SJCRH30 (cell line): ENCODE measurements at regions not wholly inside any gene's neighbourhood (a gene's known extent, or its start where the extent isn't known, plus 50 kb on each side); places are given as distances from the start of the nearest gene placed in this dataset.

ENCODE experiments used
- DNase-seq, 2 experiments: peaks; one replicate each; pipeline ENCODE4 v3.0.0-alpha.2; 2015 to 2020
- H3K27ac ChIP-seq: fragments of 250-450 bp; sonication (Bioruptor Pico); 2 replicates; pipeline ENCODE4 v1.5.1; 2020; ENCODE audit warnings: mild to moderate bottlenecking, moderate library complexity
- H3K27me3 ChIP-seq: fragments of 250-450 bp; sonication (Bioruptor Pico); 2 replicates; pipeline ENCODE4 v1.5.1; 2020; ENCODE audit warnings: mild to moderate bottlenecking, moderate library complexity
- H3K36me3 ChIP-seq: fragments of 250-450 bp; sonication (Bioruptor Pico); 2 replicates; pipeline ENCODE4 v1.5.1; 2020; ENCODE audit warnings: mild to moderate bottlenecking, moderate library complexity
- H3K4me1 ChIP-seq: fragments of 250-450 bp; sonication (Bioruptor Pico); 2 replicates; pipeline ENCODE4 v1.5.1; 2020; ENCODE audit warnings: mild to moderate bottlenecking, moderate library complexity
- H3K4me3 ChIP-seq: fragments of 250-450 bp; sonication (Bioruptor Pico); 2 replicates; pipeline ENCODE4 v1.5.1; 2020; ENCODE audit warnings: mild to moderate bottlenecking, moderate library complexity
- H3K9me3 ChIP-seq: fragments of 250-450 bp; sonication (Bioruptor Pico); replicated peaks from 2 replicates; pipeline ENCODE4 v1.5.1; 2020; ENCODE audit warnings: mild to moderate bottlenecking, moderate library complexity

- no peak overlapping the region for H3K4me3 ChIP-seq
- DNase-seq = no peak
- H3K27me3 ChIP-seq = no peaks in the 10 kb centered on the region; the same call in none of the 2 replicates
- no peaks in the 10 kb centered on the region for H3K9me3 ChIP-seq
- H3K36me3 ChIP-seq = no peaks in the 10 kb centered on the region
- H3K4me1 ChIP-seq = no peaks in the 10 kb centered on the region
- H3K27ac ChIP-seq = no peak overlapping the region
These were observed 111.6 kb downstream of the SNX5 start for GRCh38 chr20:17856837-17857605.

GRCh38 chr20:17856024-17856564 is 112.5 kb downstream of the SNX5 start:
- Histone ChIP-seq H3K36me3 (no peaks in the 10 kb centered on the region), H3K27ac (no peak overlapping the region), H3K4me3 (no peak overlapping the region), H3K27me3 (no peaks in the 10 kb centered on the region; the same call in 1 of the 2 replicates), H3K9me3 (no peaks in the 10 kb centered on the region), H3K4me1 (no peaks in the 10 kb centered on the region)
- peak; percentile 33 to 53 for DNase-seq

GRCh38 chr20:17854307-17854903 is 114.2 kb downstream of the SNX5 start:
- no peak overlapping the region for H3K27ac ChIP-seq
- peak in 1 of 2 experiments; percentile 20 for DNase-seq
- no peaks in the 10 kb centered on the region for H3K4me1 ChIP-seq
- H3K36me3 ChIP-seq = no peaks in the 10 kb centered on the region
- H3K27me3 ChIP-seq = no peaks in the 10 kb centered on the region; the same call in 1 of the 2 replicates
- no peaks in the 10 kb centered on the region for H3K9me3 ChIP-seq
- no peak overlapping the region for H3K4me3 ChIP-seq

GRCh38 chr20:17852323-17852722 is 116.3 kb downstream of the SNX5 start:
- H3K27me3 ChIP-seq = no peaks in the 10 kb centered on the region; the same call in 1 of the 2 replicates
- no peak overlapping the region for H3K27ac ChIP-seq
- no peaks in the 10 kb centered on the region for H3K36me3 ChIP-seq
- H3K4me1 ChIP-seq = no peaks in the 10 kb centered on the region
- no peaks in the 10 kb centered on the region for H3K9me3 ChIP-seq
- DNase-seq = no peak
- no peak overlapping the region for H3K4me3 ChIP-seq

- Histone ChIP-seq H3K9me3 (no peaks in the 10 kb centered on the region), H3K27ac (no peak overlapping the region), H3K4me1 (no peaks in the 10 kb centered on the region), H3K4me3 (no peak overlapping the region), H3K36me3 (no peaks in the 10 kb centered on the region), H3K27me3 (no peaks in the 10 kb centered on the region; the same call in 1 of the 2 replicates)
- no peak for DNase-seq
These were observed 117.9 kb downstream of the SNX5 start for GRCh38 chr20:17850684-17851026.

- Histone ChIP-seq H3K4me3 (no peak overlapping the region), H3K27me3 (no peaks in the 10 kb centered on the region; the same call in 1 of the 2 replicates), H3K4me1 (no peaks in the 10 kb centered on the region), H3K27ac (no peak overlapping the region), H3K9me3 (no peaks in the 10 kb centered on the region), H3K36me3 (no peaks in the 10 kb centered on the region)
- no peak for DNase-seq
These were observed 118.5 kb downstream of the SNX5 start for GRCh38 chr20:17849901-17850683.

GRCh38 chr20:17849138-17849900 is 119.3 kb downstream of the SNX5 start:
- H3K27me3 ChIP-seq = peaks cover 5% of the 10 kb centered on the region; the same call in 1 of the 2 replicates
- no peak for DNase-seq
- H3K4me1 ChIP-seq = no peaks in the 10 kb centered on the region
- H3K27ac ChIP-seq = no peak overlapping the region
- H3K4me3 ChIP-seq = no peak overlapping the region
- H3K9me3 ChIP-seq = no peaks in the 10 kb centered on the region
- H3K36me3 ChIP-seq = no peaks in the 10 kb centered on the region

- Histone ChIP-seq H3K4me1 (no peaks in the 10 kb centered on the region), H3K36me3 (no peaks in the 10 kb centered on the region), H3K27ac (no peak overlapping the region), H3K4me3 (no peak overlapping the region), H3K9me3 (no peaks in the 10 kb centered on the region), H3K27me3 (peaks cover 6% of the 10 kb centered on the region; the same call in 1 of the 2 replicates)
- no peak for DNase-seq
These were observed 120.1 kb downstream of the SNX5 start for GRCh38 chr20:17848249-17849048.

GRCh38 chr20:17845701-17846475 is 122.7 kb downstream of the SNX5 start:
- peaks cover 6% of the 10 kb centered on the region; the same call in 1 of the 2 replicates for H3K27me3 ChIP-seq
- H3K27ac ChIP-seq = no peak overlapping the region
- DNase-seq = no peak

GRCh38 chr20:17844549-17845298 is 123.9 kb downstream of the SNX5 start:
- DNase-seq = no peak
- no peaks in the 10 kb centered on the region for H3K36me3 ChIP-seq
- H3K4me1 ChIP-seq = no peaks in the 10 kb centered on the region
- no peaks in the 10 kb centered on the region for H3K9me3 ChIP-seq
- H3K4me3 ChIP-seq = no peak overlapping the region
- H3K27me3 ChIP-seq = peaks cover 6% of the 10 kb centered on the region; the same call in 1 of the 2 replicates
- no peak overlapping the region for H3K27ac ChIP-seq

More at GRCh38 chr20:17845701-17846475, 122.7 kb downstream of the SNX5 start:
- Histone ChIP-seq H3K9me3 (no peaks in the 10 kb centered on the region), H3K4me1 (no peaks in the 10 kb centered on the region), H3K36me3 (no peaks in the 10 kb centered on the region), H3K4me3 (no peak overlapping the region)

- H3K36me3 ChIP-seq = no peaks in the 10 kb centered on the region
- DNase-seq = no peak
- H3K9me3 ChIP-seq = no peaks in the 10 kb centered on the region
- peaks cover 6% of the 10 kb centered on the region; the same call in 1 of the 2 replicates for H3K27me3 ChIP-seq
- H3K4me3 ChIP-seq = no peak overlapping the region
- H3K4me1 ChIP-seq = no peaks in the 10 kb centered on the region
- H3K27ac ChIP-seq = no peak overlapping the region
These were observed 124.5 kb downstream of the SNX5 start for GRCh38 chr20:17844133-17844429.

GRCh38 chr20:17843246-17844132 is 125.1 kb downstream of the SNX5 start:
- Histone ChIP-seq H3K4me3 (no peak overlapping the region), H3K27me3 (peaks cover 6% of the 10 kb centered on the region; the same call in 1 of the 2 replicates), H3K36me3 (no peaks in the 10 kb centered on the region), H3K9me3 (no peaks in the 10 kb centered on the region), H3K27ac (no peak overlapping the region), H3K4me1 (no peaks in the 10 kb centered on the region)
- no peak for DNase-seq
